ENCODE measurements at regions not wholly inside any gene's neighbourhood (a gene's known extent, or its start where the extent isn't known, plus 50 kb on each side); places are given as distances from the start of the nearest gene placed in this dataset.
"Not testable (repeated sequence)": the region's sequence is repeated elsewhere in the genome, so short reads cannot be mapped to it uniquely, and the experiment has no call there.

GRCh38 chr9:31574006-31574765 lies 810.3 kb upstream of the ACO1 start:
- Mint-ChIP-seq H3K4me1 (no peaks in the 10 kb centered on the region), H3K4me3 (no peak overlapping the region), H3K27ac (no peak overlapping the region), H3K27me3 (no peaks in the 10 kb centered on the region), H3K9me3 (peaks cover 3% of the 10 kb centered on the region), H3K36me3 (ENCODE audit: low read depth) (no peaks in the 10 kb centered on the region)
- POLR2A ChIA-PET, result no interaction called here
- no peak for DNase-seq
- CTCF ChIA-PET, result no interaction called here

DNA sequence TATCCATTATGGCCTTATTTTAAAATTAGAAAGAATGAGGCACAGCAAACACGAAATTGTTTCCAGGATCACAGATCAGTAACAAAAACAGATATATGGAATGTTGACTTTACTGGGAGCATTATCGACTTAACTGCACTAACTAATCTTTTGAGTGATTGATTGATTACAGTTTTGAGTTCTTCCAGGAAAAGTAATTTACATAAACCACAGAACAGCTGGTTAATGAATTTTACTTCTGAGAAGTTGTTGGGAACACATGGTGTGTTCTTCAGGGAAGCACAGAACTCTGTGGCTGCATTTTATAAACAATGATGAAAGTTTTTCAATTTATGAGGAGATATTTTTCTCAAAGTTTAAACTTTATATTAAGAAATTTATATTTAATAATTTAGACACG lies 802.4 kb upstream of the ACO1 start:
- Mint-ChIP-seq H3K4me3 (no peak overlapping the region), H3K4me1 (no peaks in the 10 kb centered on the region), H3K9me3 (no peaks in the 10 kb centered on the region)

DNA sequence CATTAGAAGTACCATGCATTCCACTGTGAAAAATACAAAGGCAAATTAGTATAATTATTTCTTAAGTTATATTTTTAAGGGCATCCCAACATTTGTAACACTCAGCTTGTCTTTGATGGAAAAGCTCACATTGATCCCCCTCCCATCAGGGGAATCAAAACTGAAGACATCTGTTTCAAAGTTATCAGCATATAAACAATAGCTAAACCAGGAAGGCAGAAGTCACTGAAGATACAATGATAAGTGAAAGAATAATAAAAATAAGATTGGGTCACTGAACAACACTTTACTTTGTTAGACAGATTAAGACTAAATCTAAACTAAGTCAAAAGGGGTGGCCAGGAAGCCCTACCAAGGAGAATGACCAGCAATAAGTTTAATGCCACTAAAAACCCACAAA lies 801.9 kb upstream of the ACO1 start:
- ChIA-PET CTCF (no interaction called here), POLR2A (no interaction called here)
- H3K4me1 Mint-ChIP-seq, result no peaks in the 10 kb centered on the region
- H3K27me3 Mint-ChIP-seq, result no peaks in the 10 kb centered on the region
- no peak overlapping the region for H3K27ac Mint-ChIP-seq
- H3K36me3 Mint-ChIP-seq (ENCODE audit: low read depth), result no peaks in the 10 kb centered on the region
- no peaks in the 10 kb centered on the region for H3K9me3 Mint-ChIP-seq
- no peak overlapping the region for H3K4me3 Mint-ChIP-seq
- DNase-seq, result no peak

More for the DNA sequence above, 802.4 kb upstream of the ACO1 start:
- CTCF ChIA-PET, result no interaction called here
- Mint-ChIP-seq H3K27me3 (no peaks in the 10 kb centered on the region), H3K36me3 (ENCODE audit: low read depth) (no peaks in the 10 kb centered on the region), H3K27ac (no peak overlapping the region)
- POLR2A ChIA-PET, result no interaction called here
- DNase-seq, result no peak

- Mint-ChIP-seq H3K4me3 (no peak overlapping the region), H3K27me3 (no peaks in the 10 kb centered on the region), H3K27ac (no peak overlapping the region), H3K9me3 (no peaks in the 10 kb centered on the region), H3K36me3 (ENCODE audit: low read depth) (no peaks in the 10 kb centered on the region), H3K4me1 (no peaks in the 10 kb centered on the region)
- DNase-seq, result no peak
- CTCF ChIA-PET, result no interaction called here
- POLR2A ChIA-PET, result no interaction called here
Measured at GRCh38 chr9:31585158-31585557, 799.3 kb upstream of the ACO1 start.

- POLR2A ChIA-PET, result no interaction called here
- Mint-ChIP-seq H3K9me3 (no peaks in the 10 kb centered on the region), H3K4me3 (no peak overlapping the region), H3K27ac (no peak overlapping the region), H3K27me3 (no peaks in the 10 kb centered on the region), H3K36me3 (ENCODE audit: low read depth) (no peaks in the 10 kb centered on the region), H3K4me1 (no peaks in the 10 kb centered on the region)
- no peak for DNase-seq
- CTCF ChIA-PET, result no interaction called here
Measured at GRCh38 chr9:31587146-31587545, 797.3 kb upstream of the ACO1 start.

GRCh38 chr9:31588006-31588405 lies 796.4 kb upstream of the ACO1 start:
- Mint-ChIP-seq H3K27me3 (no peaks in the 10 kb centered on the region), H3K9me3 (no peaks in the 10 kb centered on the region), H3K27ac (no peak overlapping the region), H3K4me1 (no peaks in the 10 kb centered on the region), H3K4me3 (no peak overlapping the region), H3K36me3 (ENCODE audit: low read depth) (no peaks in the 10 kb centered on the region)
- ChIA-PET CTCF (no interaction called here), POLR2A (no interaction called here)
- no peak for DNase-seq

GRCh38 chr9:31588756-31589155 lies 795.7 kb upstream of the ACO1 start:
- no peaks in the 10 kb centered on the region for H3K27me3 Mint-ChIP-seq
- ChIA-PET POLR2A (no interaction called here), CTCF (no interaction called here)
- no peaks in the 10 kb centered on the region for H3K9me3 Mint-ChIP-seq
- no peaks in the 10 kb centered on the region for H3K4me1 Mint-ChIP-seq
- no peak for DNase-seq
- no peaks in the 10 kb centered on the region for H3K36me3 Mint-ChIP-seq (ENCODE audit: low read depth)
- no peak overlapping the region for H3K27ac Mint-ChIP-seq
- H3K4me3 Mint-ChIP-seq, result no peak overlapping the region

- no peaks in the 10 kb centered on the region for H3K36me3 Mint-ChIP-seq (ENCODE audit: low read depth)
- ChIA-PET POLR2A (no interaction called here), CTCF (no interaction called here)
- no peaks in the 10 kb centered on the region for H3K27me3 Mint-ChIP-seq
- no peaks in the 10 kb centered on the region for H3K4me1 Mint-ChIP-seq
- no peak overlapping the region for H3K27ac Mint-ChIP-seq
- no peaks in the 10 kb centered on the region for H3K9me3 Mint-ChIP-seq
- DNase-seq, result no peak
- H3K4me3 Mint-ChIP-seq, result no peak overlapping the region
Measured at GRCh38 chr9:31590091-31590490, 794.4 kb upstream of the ACO1 start.

DNA sequence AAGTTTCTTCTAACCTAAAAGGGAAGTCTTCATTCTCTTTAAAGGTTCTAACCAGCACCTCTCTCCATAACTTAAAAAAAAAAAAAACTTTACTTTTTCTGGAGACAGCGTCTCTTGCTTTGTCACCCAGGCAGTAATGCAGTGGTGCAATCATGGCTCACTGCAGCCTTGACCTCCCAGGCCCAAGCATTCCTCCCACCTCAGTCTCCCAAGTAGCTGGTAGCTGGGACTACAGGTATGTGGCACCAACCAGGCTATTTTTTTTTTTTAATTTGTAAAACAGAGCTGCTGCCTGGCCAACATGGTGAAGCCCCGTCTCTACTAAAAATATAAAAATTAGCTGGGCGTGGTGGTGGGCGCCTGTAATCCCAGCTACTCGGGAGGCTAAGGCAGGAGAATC lies 787.4 kb upstream of the ACO1 start:
- H3K27ac Mint-ChIP-seq; H3K36me3 Mint-ChIP-seq (ENCODE audit: low read depth); H3K27me3 Mint-ChIP-seq; CTCF ChIA-PET; H3K4me1 Mint-ChIP-seq; POLR2A ChIA-PET; DNase-seq; H3K9me3 Mint-ChIP-seq; H3K4me3 Mint-ChIP-seq: not testable (repeated sequence)

DNA sequence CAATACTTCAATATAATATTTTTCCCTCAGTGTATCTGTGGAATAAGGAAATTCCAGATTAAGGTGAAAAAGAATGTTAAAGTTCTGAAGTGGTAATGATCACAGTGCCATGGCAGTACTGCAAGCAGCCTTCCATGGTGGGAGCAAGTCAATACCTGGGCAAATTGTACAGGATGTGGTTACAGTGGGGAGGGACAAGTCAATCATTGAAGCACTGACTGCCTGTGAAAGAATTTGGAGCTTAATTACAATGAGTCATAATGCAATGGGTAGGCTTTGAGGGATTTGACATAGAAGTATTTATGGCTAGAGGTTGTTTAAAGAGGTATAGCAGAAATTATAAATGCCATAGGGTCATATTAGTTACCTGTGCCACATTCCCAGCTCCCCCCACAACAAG lies 786.5 kb upstream of the ACO1 start:
- no peaks in the 10 kb centered on the region for H3K4me1 Mint-ChIP-seq
- CTCF ChIA-PET, result interaction anchor here (0.6 kb wide), 1 partner anchor 166 kb away, joined by 5 read pairs; no protein-coding TSS in a partner anchor
- POLR2A ChIA-PET, result no interaction called here
- no peaks in the 10 kb centered on the region for H3K36me3 Mint-ChIP-seq (ENCODE audit: low read depth)
- H3K4me3 Mint-ChIP-seq, result no peak overlapping the region
- no peaks in the 10 kb centered on the region for H3K9me3 Mint-ChIP-seq
- no peak overlapping the region for H3K27ac Mint-ChIP-seq
- H3K27me3 Mint-ChIP-seq, result no peaks in the 10 kb centered on the region
- no peak for DNase-seq

- POLR2A ChIA-PET, result no interaction called here
- no peaks in the 10 kb centered on the region for H3K36me3 Mint-ChIP-seq (ENCODE audit: low read depth)
Measured at GRCh38 chr9:31601666-31602065, 782.8 kb upstream of the ACO1 start.

GRCh38 chr9:31604531-31604930 lies 779.9 kb upstream of the ACO1 start:
- H3K27ac Mint-ChIP-seq, result no peak overlapping the region
- H3K27me3 Mint-ChIP-seq, result no peaks in the 10 kb centered on the region
- POLR2A ChIA-PET, result no interaction called here
- no peak overlapping the region for H3K4me3 Mint-ChIP-seq
- CTCF ChIA-PET, result no interaction called here
- H3K9me3 Mint-ChIP-seq, result no peaks in the 10 kb centered on the region
- no peaks in the 10 kb centered on the region for H3K36me3 Mint-ChIP-seq (ENCODE audit: low read depth)
- no peak for DNase-seq
- no peaks in the 10 kb centered on the region for H3K4me1 Mint-ChIP-seq

More at GRCh38 chr9:31601666-31602065, 782.8 kb upstream of the ACO1 start:
- Mint-ChIP-seq H3K27ac (no peak overlapping the region), H3K4me1 (no peaks in the 10 kb centered on the region), H3K27me3 (no peaks in the 10 kb centered on the region), H3K9me3 (no peaks in the 10 kb centered on the region), H3K4me3 (no peak overlapping the region)
- no peak for DNase-seq
- CTCF ChIA-PET, result no interaction called here

- no peaks in the 10 kb centered on the region for H3K27me3 Mint-ChIP-seq
- ChIA-PET CTCF (no interaction called here), POLR2A (no interaction called here)
- no peaks in the 10 kb centered on the region for H3K4me1 Mint-ChIP-seq
- no peaks in the 10 kb centered on the region for H3K36me3 Mint-ChIP-seq (ENCODE audit: low read depth)
- H3K27ac Mint-ChIP-seq, result no peak overlapping the region
- H3K4me3 Mint-ChIP-seq, result no peak overlapping the region
- H3K9me3 Mint-ChIP-seq, result no peaks in the 10 kb centered on the region
- no peak for DNase-seq
Measured at GRCh38 chr9:31605164-31605563, 779.3 kb upstream of the ACO1 start.

- H3K36me3 Mint-ChIP-seq (ENCODE audit: low read depth), result no peaks in the 10 kb centered on the region
- no peak for DNase-seq
- H3K27me3 Mint-ChIP-seq, result no peaks in the 10 kb centered on the region
- POLR2A ChIA-PET, result no interaction called here
- H3K9me3 Mint-ChIP-seq, result no peaks in the 10 kb centered on the region
- CTCF ChIA-PET, result no interaction called here
- H3K27ac Mint-ChIP-seq, result no peak overlapping the region
- no peaks in the 10 kb centered on the region for H3K4me1 Mint-ChIP-seq
- no peak overlapping the region for H3K4me3 Mint-ChIP-seq
Measured at GRCh38 chr9:31606678-31607077, 777.8 kb upstream of the ACO1 start.

DNA sequence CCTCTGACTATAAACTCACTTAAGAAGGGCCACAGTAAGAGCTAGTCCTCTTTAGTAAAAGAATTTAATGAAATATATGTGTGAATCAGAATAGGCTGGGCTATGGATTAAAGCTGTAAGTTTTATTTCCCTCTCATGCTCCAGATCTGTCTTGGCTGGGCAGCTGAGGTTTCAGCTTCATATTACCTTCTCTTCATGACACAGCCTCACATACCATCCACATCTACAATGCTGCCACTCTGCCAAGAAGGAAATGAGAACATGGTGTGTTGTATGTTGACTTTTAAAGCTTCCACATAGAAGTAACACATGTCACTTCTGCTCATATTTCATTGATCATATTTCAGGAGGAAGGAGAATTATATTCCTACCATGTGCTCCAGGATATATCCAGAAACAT lies 776.0 kb upstream of the ACO1 start:
- H3K27ac Mint-ChIP-seq, result no peak overlapping the region
- POLR2A ChIA-PET, result no interaction called here
- no peaks in the 10 kb centered on the region for H3K27me3 Mint-ChIP-seq

More for the DNA sequence above, 776.0 kb upstream of the ACO1 start:
- no peaks in the 10 kb centered on the region for H3K36me3 Mint-ChIP-seq (ENCODE audit: low read depth)
- CTCF ChIA-PET, result no interaction called here
- DNase-seq, result no peak
- H3K4me3 Mint-ChIP-seq, result no peak overlapping the region
- no peaks in the 10 kb centered on the region for H3K9me3 Mint-ChIP-seq
- H3K4me1 Mint-ChIP-seq, result no peaks in the 10 kb centered on the region

Data from activated CD4-positive, alpha-beta memory T cell treated with anti-CD3 and anti-CD28 coated beads, Interleukin-2, amount 10 ng/mL, durations not matched to agents 7 days and 5 days (primary cell).